ENCODE measurements at regions not wholly inside any gene's neighbourhood (a gene's known extent, or its start where the extent isn't known, plus 50 kb on each side); places are given as distances from the start of the nearest gene placed in this dataset.

- TF ChIP-seq, protein P1, sequence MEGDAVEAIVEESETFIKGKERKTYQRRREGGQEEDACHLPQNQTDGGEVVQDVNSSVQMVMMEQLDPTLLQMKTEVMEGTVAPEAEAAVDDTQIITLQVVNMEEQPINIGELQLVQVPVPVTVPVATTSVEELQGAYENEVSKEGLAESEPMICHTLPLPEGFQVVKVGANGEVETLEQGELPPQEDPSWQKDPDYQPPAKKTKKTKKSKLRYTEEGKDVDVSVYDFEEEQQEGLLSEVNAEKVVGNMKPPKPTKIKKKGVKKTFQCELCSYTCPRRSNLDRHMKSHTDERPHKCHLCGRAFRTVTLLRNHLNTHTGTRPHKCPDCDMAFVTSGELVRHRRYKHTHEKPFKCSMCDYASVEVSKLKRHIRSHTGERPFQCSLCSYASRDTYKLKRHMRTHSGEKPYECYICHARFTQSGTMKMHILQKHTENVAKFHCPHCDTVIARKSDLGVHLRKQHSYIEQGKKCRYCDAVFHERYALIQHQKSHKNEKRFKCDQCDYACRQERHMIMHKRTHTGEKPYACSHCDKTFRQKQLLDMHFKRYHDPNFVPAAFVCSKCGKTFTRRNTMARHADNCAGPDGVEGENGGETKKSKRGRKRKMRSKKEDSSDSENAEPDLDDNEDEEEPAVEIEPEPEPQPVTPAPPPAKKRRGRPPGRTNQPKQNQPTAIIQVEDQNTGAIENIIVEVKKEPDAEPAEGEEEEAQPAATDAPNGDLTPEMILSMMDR (conservative IDR thresholded peaks at IDR 0.05 in 1 of 2, IDR thresholded peaks at IDR 0.05 in 1 of 2; ENCODE audit: low read depth in 1 of 2, low read length in 2 of 2) = no peak
- no peak for TF ChIP-seq EZH2 (IDR thresholded peaks at IDR 0.05; ENCODE audit: low read length, missing control alignments)
These were observed 146.2 kb upstream of the NR2F2 start for GRCh38 chr15:96184297-96184696.

Measured in fibroblast of lung (primary cell).